ENCODE measurements at regions not wholly inside any gene's neighbourhood (a gene's known extent, or its start where the extent isn't known, plus 50 kb on each side); places are given as distances from the start of the nearest gene placed in this dataset.

GRCh38 chr14:53331921-53332320, 178.8 kb upstream of the DDHD1 start:
- in situ Hi-C loops (cut with HindIII; ENCODE audit: low sequenced_read_pairs): loop anchor here (10.0 kb wide), 1 partner anchor 63 kb away; no protein-coding TSS in a partner anchor

- in situ Hi-C loops (cut with HindIII; ENCODE audit: low sequenced_read_pairs): loop anchor here (10.0 kb wide), 1 partner anchor 64 kb away; no protein-coding TSS in a partner anchor
Observed at GRCh38 chr14:53331247-53331646, 178.1 kb upstream of the DDHD1 start.

- in situ Hi-C loops (cut with HindIII; ENCODE audit: low sequenced_read_pairs): loop anchor here (10.0 kb wide), 1 partner anchor 64 kb away; no protein-coding TSS in a partner anchor
Observed at GRCh38 chr14:53330441-53330840, 177.3 kb upstream of the DDHD1 start.

GRCh38 chr14:53328841-53329240, 175.7 kb upstream of the DDHD1 start:
- in situ Hi-C loops (cut with HindIII; ENCODE audit: low sequenced_read_pairs): no loop called here

GRCh38 chr14:53327716-53328115, 174.6 kb upstream of the DDHD1 start:
- in situ Hi-C loops (cut with HindIII; ENCODE audit: low sequenced_read_pairs): no loop called here

- in situ Hi-C loops (cut with HindIII; ENCODE audit: low sequenced_read_pairs): no loop called here
Observed at GRCh38 chr14:53325176-53325806, 172.2 kb upstream of the DDHD1 start.

GRCh38 chr14:53316504-53316903, 163.4 kb upstream of the DDHD1 start:
- in situ Hi-C loops (cut with HindIII; ENCODE audit: low sequenced_read_pairs): no loop called here

- in situ Hi-C loops (cut with HindIII; ENCODE audit: low sequenced_read_pairs): no loop called here
Observed at GRCh38 chr14:53310412-53310811, 157.3 kb upstream of the DDHD1 start.

GRCh38 chr14:53306911-53307310, 153.8 kb upstream of the DDHD1 start:
- in situ Hi-C loops (cut with HindIII; ENCODE audit: low sequenced_read_pairs): no loop called here

GRCh38 chr14:53306267-53306721, 153.2 kb upstream of the DDHD1 start:
- in situ Hi-C loops (cut with HindIII; ENCODE audit: low sequenced_read_pairs): no loop called here

GRCh38 chr14:53304726-53305381, 151.7 kb upstream of the DDHD1 start:
- in situ Hi-C loops (cut with HindIII; ENCODE audit: low sequenced_read_pairs): no loop called here

GRCh38 chr14:53295985-53296582, 143.0 kb upstream of the DDHD1 start:
- in situ Hi-C loops (cut with HindIII; ENCODE audit: low sequenced_read_pairs): no loop called here

- in situ Hi-C loops (cut with HindIII; ENCODE audit: low sequenced_read_pairs): no loop called here
Observed at GRCh38 chr14:53295372-53295771, 142.2 kb upstream of the DDHD1 start.

GRCh38 chr14:53286301-53286700, 133.2 kb upstream of the DDHD1 start:
- in situ Hi-C loops (cut with HindIII; ENCODE audit: low sequenced_read_pairs): no loop called here

- in situ Hi-C loops (cut with HindIII; ENCODE audit: low sequenced_read_pairs): no loop called here
Observed at GRCh38 chr14:53285821-53286220, 132.7 kb upstream of the DDHD1 start.

GRCh38 chr14:53285064-53285463, 131.9 kb upstream of the DDHD1 start:
- in situ Hi-C loops (cut with HindIII; ENCODE audit: low sequenced_read_pairs): no loop called here

GRCh38 chr14:53278602-53279506, 125.7 kb upstream of the DDHD1 start:
- in situ Hi-C loops (cut with HindIII; ENCODE audit: low sequenced_read_pairs): no loop called here

- in situ Hi-C loops (cut with HindIII; ENCODE audit: low sequenced_read_pairs): no loop called here
Observed at GRCh38 chr14:53273671-53274072, 120.5 kb upstream of the DDHD1 start.

- in situ Hi-C loops (cut with HindIII; ENCODE audit: low sequenced_read_pairs): no loop called here
Observed at GRCh38 chr14:53265025-53265424, 111.9 kb upstream of the DDHD1 start.

- in situ Hi-C loops (cut with HindIII; ENCODE audit: low sequenced_read_pairs): no loop called here
Observed at GRCh38 chr14:53260928-53261327, 107.8 kb upstream of the DDHD1 start.

- in situ Hi-C loops (cut with HindIII; ENCODE audit: low sequenced_read_pairs): no loop called here
Observed at GRCh38 chr14:53260286-53260685, 107.2 kb upstream of the DDHD1 start.
